ENCODE measurements at regions not wholly inside any gene's neighbourhood (a gene's known extent, or its start where the extent isn't known, plus 50 kb on each side); places are given as distances from the start of the nearest gene placed in this dataset.

DNA sequence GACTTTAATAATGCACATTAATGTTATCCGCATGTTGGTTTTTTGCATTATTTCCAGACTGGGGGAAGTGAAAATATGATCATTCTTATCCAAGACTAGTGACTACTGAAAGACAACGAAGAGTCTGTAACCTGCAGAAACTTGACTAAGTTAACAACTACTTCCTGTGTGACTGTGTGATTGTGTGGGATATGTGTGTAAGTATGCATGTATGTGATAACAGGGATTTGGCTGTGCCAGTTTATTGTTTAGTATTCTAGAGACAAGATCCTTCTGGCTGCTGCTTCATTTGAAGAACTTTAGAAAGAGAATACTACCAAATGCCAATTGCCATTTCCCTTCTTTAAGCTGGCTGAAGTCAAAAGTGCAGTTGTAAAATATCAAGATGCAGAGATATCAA is 375.7 kb upstream of the PRR16 start:
- Histone ChIP-seq H3K79me2 (ENCODE audit: insufficient read depth, low read length) (no peaks in the 10 kb centered on the region), H2AFZ (ENCODE audit: low read depth, low read length) (0 out of 2 replicates have a peak overlapping the region, but pooled peaks have one; percentile 24), H3K4me1 (ENCODE audit: insufficient read depth, low read length) (peaks cover 23% of the 10 kb centered on the region), H3K9me3 (ENCODE audit: insufficient read depth, low read length, severe bottlenecking) (no peaks in the 10 kb centered on the region), H3K4me3 (ENCODE audit: low read depth in 1 of 2, low read length in 2 of 2) (no peak overlapping the region), H4K20me1 (ENCODE audit: insufficient read depth, low read length) (no peaks in the 10 kb centered on the region), H3K36me3 (ENCODE audit: insufficient read depth, low read length) (no peaks in the 10 kb centered on the region), H3K27me3 (ENCODE audit: insufficient read depth, low read length, poor library complexity) (no peaks in the 10 kb centered on the region), H3K4me2 (ENCODE audit: insufficient read depth, low read length) (peak overlapping the region; percentile 2), H3K9ac (ENCODE audit: low read depth, low read length) (no peak overlapping the region), H3K27ac (ENCODE audit: low read length) (peak overlapping the region; percentile 25)
- ATAC-seq (ENCODE audit: insufficient read depth, low read depth) (peak; percentile 63), DNase-seq (no peak)
- TF ChIP-seq, protein P1, sequence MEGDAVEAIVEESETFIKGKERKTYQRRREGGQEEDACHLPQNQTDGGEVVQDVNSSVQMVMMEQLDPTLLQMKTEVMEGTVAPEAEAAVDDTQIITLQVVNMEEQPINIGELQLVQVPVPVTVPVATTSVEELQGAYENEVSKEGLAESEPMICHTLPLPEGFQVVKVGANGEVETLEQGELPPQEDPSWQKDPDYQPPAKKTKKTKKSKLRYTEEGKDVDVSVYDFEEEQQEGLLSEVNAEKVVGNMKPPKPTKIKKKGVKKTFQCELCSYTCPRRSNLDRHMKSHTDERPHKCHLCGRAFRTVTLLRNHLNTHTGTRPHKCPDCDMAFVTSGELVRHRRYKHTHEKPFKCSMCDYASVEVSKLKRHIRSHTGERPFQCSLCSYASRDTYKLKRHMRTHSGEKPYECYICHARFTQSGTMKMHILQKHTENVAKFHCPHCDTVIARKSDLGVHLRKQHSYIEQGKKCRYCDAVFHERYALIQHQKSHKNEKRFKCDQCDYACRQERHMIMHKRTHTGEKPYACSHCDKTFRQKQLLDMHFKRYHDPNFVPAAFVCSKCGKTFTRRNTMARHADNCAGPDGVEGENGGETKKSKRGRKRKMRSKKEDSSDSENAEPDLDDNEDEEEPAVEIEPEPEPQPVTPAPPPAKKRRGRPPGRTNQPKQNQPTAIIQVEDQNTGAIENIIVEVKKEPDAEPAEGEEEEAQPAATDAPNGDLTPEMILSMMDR (IDR thresholded peaks at IDR 0.05; ENCODE audit: borderline replicate concordance, extremely low read depth, low read length, poor library complexity, severe bottlenecking) = no peak
- TF ChIP-seq EZH2 (IDR thresholded peaks at IDR 0.05; ENCODE audit: borderline replicate concordance, low read depth, low read length, severe bottlenecking) = no peak

DNA sequence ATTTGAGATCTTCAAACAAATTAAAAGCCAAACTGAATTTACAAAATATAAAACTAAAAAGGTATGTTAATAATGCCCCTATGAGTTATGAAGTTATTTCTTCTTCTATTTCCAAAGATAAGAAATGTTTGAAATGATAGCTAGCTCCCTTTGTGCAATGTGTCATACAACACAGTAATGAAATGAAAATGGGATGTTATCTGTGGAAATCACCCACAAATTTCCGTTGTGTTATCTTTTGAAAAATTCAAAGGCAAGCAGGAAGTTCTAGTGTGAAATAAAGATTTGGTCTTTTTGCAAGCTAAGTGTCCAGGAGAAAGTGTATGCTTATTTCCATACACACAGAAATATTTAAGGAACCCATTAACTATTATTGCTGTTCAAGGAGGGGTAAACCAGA is 375.3 kb upstream of the PRR16 start:
- Histone ChIP-seq H3K4me3 (ENCODE audit: low read depth in 1 of 2, low read length in 2 of 2) (no peak overlapping the region), H3K9ac (ENCODE audit: low read depth, low read length) (no peak overlapping the region), H3K27me3 (ENCODE audit: insufficient read depth, low read length, poor library complexity) (no peaks in the 10 kb centered on the region), H4K20me1 (ENCODE audit: insufficient read depth, low read length) (no peaks in the 10 kb centered on the region), H2AFZ (ENCODE audit: low read depth, low read length) (no peak overlapping the region), H3K9me3 (ENCODE audit: insufficient read depth, low read length, severe bottlenecking) (no peaks in the 10 kb centered on the region), H3K36me3 (ENCODE audit: insufficient read depth, low read length) (no peaks in the 10 kb centered on the region), H3K79me2 (ENCODE audit: insufficient read depth, low read length) (no peaks in the 10 kb centered on the region), H3K27ac (ENCODE audit: low read length) (peak overlapping the region; percentile 25), H3K4me2 (ENCODE audit: insufficient read depth, low read length) (peak overlapping the region; percentile 2; the same call in 1 of the 2 replicates), H3K4me1 (ENCODE audit: insufficient read depth, low read length) (peaks cover 23% of the 10 kb centered on the region)
- ATAC-seq (ENCODE audit: insufficient read depth, low read depth) (peak; percentile 77), DNase-seq (no peak)
- TF ChIP-seq, protein P1 (IDR thresholded peaks at IDR 0.05; ENCODE audit: borderline replicate concordance, extremely low read depth, low read length, poor library complexity, severe bottlenecking) = no peak
- TF ChIP-seq EZH2 (IDR thresholded peaks at IDR 0.05; ENCODE audit: borderline replicate concordance, low read depth, low read length, severe bottlenecking) = no peak

DNA sequence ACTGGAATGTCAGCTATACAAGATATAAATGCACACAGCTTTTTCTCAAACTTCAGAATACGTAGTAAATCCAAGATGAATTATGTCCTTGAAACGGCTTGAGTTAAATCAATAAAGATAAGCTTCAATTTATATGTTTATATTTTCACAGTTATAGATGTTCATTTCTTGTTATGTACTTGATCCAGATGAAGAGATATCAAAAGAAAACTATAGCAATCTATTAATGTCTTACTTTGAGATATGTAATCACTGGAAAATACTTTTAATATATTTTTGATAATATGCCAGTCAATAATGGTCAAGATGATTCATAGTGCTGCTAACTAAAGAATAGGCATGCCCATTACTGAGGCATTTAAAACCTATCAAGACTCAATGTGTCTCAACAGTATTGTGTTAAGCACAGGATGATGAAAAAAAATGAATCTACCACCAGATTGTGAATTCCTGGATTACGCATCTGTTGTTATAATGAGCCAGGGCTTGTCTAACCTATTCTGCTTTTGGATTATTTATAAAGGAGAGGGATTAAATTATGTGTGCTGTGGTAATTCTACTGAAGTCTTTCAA is 372.6 kb upstream of the PRR16 start:
- H4K20me1 ChIP-seq (ENCODE audit: insufficient read depth, low read length) = no peaks in the 10 kb centered on the region
- no peaks in the 10 kb centered on the region for H3K36me3 ChIP-seq (ENCODE audit: insufficient read depth, low read length)
- H3K4me3 ChIP-seq (ENCODE audit: low read depth in 1 of 2, low read length in 2 of 2) = no peak overlapping the region
- no peak for TF ChIP-seq EZH2 (IDR thresholded peaks at IDR 0.05; ENCODE audit: borderline replicate concordance, low read depth, low read length, severe bottlenecking)
- TF ChIP-seq, protein P1 (IDR thresholded peaks at IDR 0.05; ENCODE audit: borderline replicate concordance, extremely low read depth, low read length, poor library complexity, severe bottlenecking) = no peak
- H3K9me3 ChIP-seq (ENCODE audit: insufficient read depth, low read length, severe bottlenecking) = no peaks in the 10 kb centered on the region
- H3K9ac ChIP-seq (ENCODE audit: low read depth, low read length) = no peak overlapping the region
- H3K79me2 ChIP-seq (ENCODE audit: insufficient read depth, low read length) = no peaks in the 10 kb centered on the region
- peaks cover 26% of the 10 kb centered on the region for H3K4me1 ChIP-seq (ENCODE audit: insufficient read depth, low read length)
- no peak overlapping the region for H2AFZ ChIP-seq (ENCODE audit: low read depth, low read length)
- DNase-seq (no peak), ATAC-seq (ENCODE audit: insufficient read depth, low read depth) (no peak)
- no peaks in the 10 kb centered on the region for H3K27me3 ChIP-seq (ENCODE audit: insufficient read depth, low read length, poor library complexity)
- no peak overlapping the region for H3K4me2 ChIP-seq (ENCODE audit: insufficient read depth, low read length)
- no peak overlapping the region for H3K27ac ChIP-seq (ENCODE audit: low read length)
